SK-MEL-5 (cell line): ENCODE measurements at regions not wholly inside any gene's neighbourhood (a gene's known extent, or its start where the extent isn't known, plus 50 kb on each side); places are given as distances from the start of the nearest gene placed in this dataset.

Experiments
- DNase-seq: peaks from one replicate; pipeline ENCODE4 v3.0.0-alpha.2; 2016; ENCODE audit warnings: low read depth, low spot score
- in situ Hi-C: cut with HindIII; loops from 2 replicates; pipeline ENCODE4 v1.10.0; 2016; ENCODE audit warnings: low sequenced_read_pairs, high pct_unique_total_duplicates, low pct_unique_long_range_greater_than_20kb

GRCh38 chr4:106869551-106869950, 166.6 kb downstream of the DKK2 start:
- in situ Hi-C loops: no loop called here
- no peak for DNase-seq

DNA sequence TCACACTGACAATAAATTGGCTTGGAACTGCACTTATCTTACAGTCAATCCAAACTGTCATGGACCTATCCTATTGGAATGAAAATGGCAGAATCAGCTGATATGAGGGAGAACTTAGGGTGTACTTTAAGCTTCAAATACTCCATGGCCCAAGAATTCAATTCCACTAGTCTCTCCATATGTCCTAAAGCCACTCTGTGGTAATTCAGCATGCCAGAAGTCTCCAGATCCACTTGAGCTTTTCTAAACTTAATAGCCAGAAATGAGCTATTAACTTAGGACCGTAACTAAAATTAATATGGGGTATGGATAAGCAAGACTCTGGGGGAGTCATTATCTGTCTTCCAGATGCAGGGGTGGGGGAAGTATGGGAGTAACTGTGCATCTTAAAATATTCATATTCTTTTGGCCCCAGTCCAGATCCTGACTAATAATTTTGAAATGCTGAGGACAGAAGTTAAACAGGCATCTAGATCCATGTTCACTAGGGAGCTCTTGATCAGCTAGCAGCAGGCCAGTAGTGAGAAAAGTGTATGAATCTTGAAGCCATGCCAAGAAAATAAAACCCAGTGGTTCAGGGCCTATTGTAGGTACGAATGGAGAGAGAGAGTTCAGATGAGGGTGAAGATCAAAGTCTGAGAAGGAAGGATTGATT, 167.6 kb downstream of the DKK2 start:
- in situ Hi-C loops: no loop called here
- no peak for DNase-seq

- in situ Hi-C loops: no loop called here
- DNase-seq: no peak
Observed at GRCh38 chr4:106864231-106864630, 171.9 kb downstream of the DKK2 start.

- no peak for DNase-seq
- in situ Hi-C loops: no loop called here
Observed at GRCh38 chr4:106854569-106855351, 181.4 kb downstream of the DKK2 start.

DNA sequence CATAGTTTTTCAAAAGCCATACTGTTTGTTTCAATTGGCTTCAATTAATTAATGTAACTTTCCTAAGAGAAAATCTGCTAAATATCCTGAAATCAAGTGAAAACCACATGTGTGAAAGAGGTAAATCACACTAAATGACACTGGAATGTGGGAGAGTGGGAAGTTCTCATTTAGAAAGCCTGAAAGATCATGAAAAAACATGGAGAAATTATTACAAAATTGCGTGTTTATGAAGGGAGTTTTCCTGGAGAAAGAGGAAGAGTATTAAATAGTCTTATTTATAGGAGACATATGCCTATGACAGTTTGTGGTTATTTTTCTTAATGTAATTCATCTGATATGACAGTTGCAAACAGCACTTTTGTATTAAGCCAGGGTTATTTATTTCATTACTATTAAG, 183.7 kb downstream of the DKK2 start:
- no peak for DNase-seq
- in situ Hi-C loops: no loop called here

DNA sequence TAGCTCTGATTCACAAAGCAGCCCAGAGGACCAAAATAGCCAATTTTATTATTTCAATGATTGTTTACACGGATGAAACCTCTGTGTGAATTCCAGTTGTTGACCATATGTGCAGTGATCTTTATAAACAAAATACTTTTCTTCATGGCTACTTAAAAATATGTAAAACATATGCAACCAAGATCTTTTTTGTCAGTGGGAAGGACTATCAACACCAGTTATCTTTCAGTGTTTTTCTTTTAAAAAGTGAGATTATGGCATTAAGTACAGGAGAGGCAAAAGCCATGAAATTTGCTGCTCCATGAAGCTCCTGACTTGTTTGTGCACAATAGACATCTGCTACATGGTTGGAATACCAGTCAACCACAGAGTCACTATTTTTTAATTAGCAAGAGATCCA, 184.4 kb downstream of the DKK2 start:
- in situ Hi-C loops: no loop called here

GRCh38 chr4:106850691-106851090, 185.4 kb downstream of the DKK2 start:
- no peak for DNase-seq
- in situ Hi-C loops: no loop called here

More for the DNA sequence above, 184.4 kb downstream of the DKK2 start:
- DNase-seq: no peak

DNA sequence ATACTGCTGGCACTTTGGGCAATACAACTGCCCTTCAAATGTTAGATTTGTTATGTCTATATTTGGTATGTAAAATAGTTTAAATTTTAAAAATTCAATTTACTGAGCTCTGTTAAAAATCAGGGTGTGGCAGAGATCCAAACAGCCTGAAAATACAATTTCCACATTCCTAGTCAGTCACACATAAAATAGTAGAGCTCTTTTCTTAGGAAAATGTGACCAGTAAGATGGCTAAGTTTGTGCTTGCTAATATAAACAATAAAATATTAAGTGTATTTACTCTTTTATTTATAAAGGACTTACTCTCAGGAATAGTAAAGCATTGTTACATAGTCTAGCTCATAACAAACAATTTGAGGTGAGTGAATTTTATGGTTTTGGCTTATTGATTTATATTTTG, 200.2 kb downstream of the DKK2 start:
- in situ Hi-C loops: no loop called here

GRCh38 chr4:106830879-106831278, 205.2 kb downstream of the DKK2 start:
- in situ Hi-C loops: no loop called here

More for the DNA sequence above, 200.2 kb downstream of the DKK2 start:
- DNase-seq: no peak

GRCh38 chr4:106818764-106819163, 217.3 kb downstream of the DKK2 start:
- in situ Hi-C loops: no loop called here
- no peak for DNase-seq

More at GRCh38 chr4:106830879-106831278, 205.2 kb downstream of the DKK2 start:
- DNase-seq: no peak

GRCh38 chr4:106816496-106816895, 219.6 kb downstream of the DKK2 start:
- no peak for DNase-seq
- in situ Hi-C loops: no loop called here

DNA sequence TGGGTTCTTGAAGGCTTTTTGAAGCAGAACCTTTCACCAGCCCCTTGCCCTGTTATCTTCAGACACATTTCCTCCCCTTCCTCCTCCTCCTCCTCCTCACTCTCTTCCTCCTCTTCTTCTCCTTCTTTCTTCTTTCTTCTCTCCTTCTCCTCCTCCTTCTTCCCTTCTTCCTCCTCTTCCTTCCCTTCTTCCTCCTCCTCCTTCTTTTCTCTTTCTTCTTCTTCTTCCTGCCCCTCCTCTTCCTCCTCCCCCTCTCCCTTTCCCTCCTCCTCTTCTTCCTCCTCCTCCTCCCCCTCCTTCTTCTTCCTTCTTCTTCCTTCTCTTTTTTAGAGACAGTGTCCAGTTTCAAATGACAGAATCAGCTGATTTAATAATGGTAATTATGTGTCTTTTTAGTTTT, 226.0 kb downstream of the DKK2 start:
- no peak for DNase-seq
- in situ Hi-C loops: no loop called here

- in situ Hi-C loops: no loop called here
- peak; percentile 66 for DNase-seq
Observed at GRCh38 chr4:106809076-106809475, 227.0 kb downstream of the DKK2 start.

- in situ Hi-C loops: no loop called here
Observed at GRCh38 chr4:106806158-106806797, 229.8 kb downstream of the DKK2 start.

GRCh38 chr4:106803083-106803482, 233.0 kb downstream of the DKK2 start:
- DNase-seq: no peak
- in situ Hi-C loops: no loop called here

More at GRCh38 chr4:106806158-106806797, 229.8 kb downstream of the DKK2 start:
- no peak for DNase-seq

GRCh38 chr4:106801386-106801785, 234.7 kb downstream of the DKK2 start:
- no peak for DNase-seq
- in situ Hi-C loops: no loop called here

DNA sequence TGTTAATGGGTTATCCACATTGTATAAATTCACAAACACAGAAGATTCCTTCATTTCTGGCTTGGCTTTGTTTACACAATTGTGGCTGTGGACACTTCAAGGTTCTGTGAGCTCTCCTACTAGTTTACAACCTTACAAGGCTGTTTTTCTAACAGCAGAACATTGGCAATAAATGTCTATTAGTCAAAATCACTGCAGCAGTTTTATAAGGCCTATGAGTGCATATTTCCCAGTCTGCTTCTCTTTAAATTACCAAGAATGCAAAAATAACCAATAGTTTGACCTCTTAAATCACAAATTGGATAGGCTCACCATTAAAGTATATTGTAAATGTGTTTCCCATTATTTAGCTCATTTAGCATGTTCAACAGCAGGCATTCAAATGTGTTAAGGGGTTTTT, 239.2 kb downstream of the DKK2 start:
- DNase-seq: no peak
- in situ Hi-C loops: no loop called here

DNA sequence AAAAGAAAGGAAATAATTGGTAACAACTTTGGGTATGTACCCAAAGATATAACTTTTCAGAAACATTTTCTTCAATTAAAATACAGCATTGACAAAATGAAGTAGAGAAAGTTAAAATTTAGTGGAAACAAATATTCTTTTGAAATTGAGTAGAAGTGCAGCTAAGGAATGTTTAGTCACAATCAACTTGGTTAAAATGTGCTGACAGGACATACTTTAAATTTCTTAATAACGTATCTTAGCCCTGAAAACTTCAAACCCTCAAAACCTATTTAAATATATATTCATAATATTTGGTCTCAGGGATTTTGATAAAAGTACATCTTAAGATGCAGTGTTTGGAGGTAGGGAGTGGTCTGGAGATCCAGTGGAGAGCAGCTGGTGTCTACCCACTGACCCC, 240.8 kb downstream of the DKK2 start:
- in situ Hi-C loops: no loop called here
- no peak for DNase-seq

DNA sequence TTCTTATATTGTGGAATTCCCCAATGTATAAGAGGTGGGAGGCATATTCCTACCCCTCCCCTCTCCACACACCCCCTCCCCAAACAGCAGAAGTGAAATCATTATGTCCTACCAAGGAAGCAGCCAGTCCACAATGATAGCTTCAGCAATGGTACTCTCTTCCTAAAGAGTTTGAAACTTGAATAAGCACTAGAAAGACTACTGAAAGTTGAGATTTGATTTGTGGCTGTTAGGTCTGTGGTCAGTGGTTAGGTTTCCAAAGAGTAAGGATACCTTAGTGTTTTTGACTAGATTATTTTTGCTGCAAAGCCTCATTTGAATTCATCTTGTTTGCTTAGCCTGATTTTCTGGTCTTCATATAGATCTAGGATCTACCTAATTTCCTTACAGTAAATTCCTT, 242.2 kb downstream of the DKK2 start:
- in situ Hi-C loops: no loop called here
- no peak for DNase-seq
